ENCODE measurements at regions not wholly inside any gene's neighbourhood (a gene's known extent, or its start where the extent isn't known, plus 50 kb on each side); places are given as distances from the start of the nearest gene placed in this dataset.

DNA sequence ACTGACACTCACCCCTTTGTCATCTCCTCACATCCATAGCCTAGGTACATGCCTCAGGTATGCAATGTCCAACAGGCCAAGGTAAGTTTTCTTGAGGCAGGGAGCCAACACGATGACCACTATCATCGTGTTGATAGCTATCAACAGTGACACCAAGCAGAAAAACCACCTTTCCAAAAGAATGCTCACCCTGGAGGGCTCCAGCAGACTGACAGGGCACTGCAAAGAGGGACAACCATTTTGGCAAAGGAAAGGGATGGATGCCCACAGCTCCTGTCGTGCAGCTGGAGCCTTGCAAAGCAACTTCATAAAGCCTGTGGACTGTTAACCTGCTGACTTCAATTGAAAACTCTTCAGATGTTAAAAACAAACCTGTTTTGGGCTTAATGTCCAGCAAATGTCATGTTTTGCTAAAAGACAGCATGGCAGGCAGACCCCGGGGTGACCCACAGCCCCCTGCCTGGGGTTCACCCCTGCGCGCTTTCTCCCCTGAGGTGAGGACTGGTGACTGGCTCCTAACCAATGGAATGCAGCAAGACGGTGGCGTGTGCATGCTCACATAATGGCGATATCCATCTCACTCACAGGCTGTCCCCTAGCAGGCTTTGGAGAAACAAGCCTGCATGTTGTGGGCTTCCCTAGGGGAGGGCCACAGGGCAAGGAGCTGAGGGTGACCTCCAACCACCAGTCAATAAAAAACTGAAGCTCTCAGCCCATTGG is 293.8 kb downstream of the TCERG1L start:
- Histone ChIP-seq H3K27me3 (ENCODE audit: control insufficient read depth, insufficient read depth, low read length) (peaks cover 10% of the 10 kb centered on the region), H3K36me3 (ENCODE audit: control insufficient read depth, insufficient read depth, low read length) (no peaks in the 10 kb centered on the region), H3K9me3 (ENCODE audit: control insufficient read depth, insufficient read depth, low read depth, low read length) (no peaks in the 10 kb centered on the region), H3K27ac (ENCODE audit: low read length) (no peak overlapping the region), H3K4me1 (ENCODE audit: control insufficient read depth, insufficient read depth, low read length) (no peaks in the 10 kb centered on the region), H3K4me3 (ENCODE audit: low read depth in 2 of 2, low read length in 2 of 2) (no peak overlapping the region)
- ATAC-seq = no peak
- in situ Hi-C loops (cut with HindIII; ENCODE audit: low pct_unique_long_range_greater_than_20kb, low sequenced_read_pairs) = no loop called here
- no TSS peak for BruUV-seq (replicated peaks)
- ChIA-PET CTCF (no interaction called here), POLR2A (no interaction called here)
- no peak for DNase-seq (ENCODE audit: low read depth, low spot score)
- intact Hi-C loops (cut with micrococcal nuclease; ENCODE audit: unreplicated experiment) = no loop called here
- TF ChIP-seq, protein P1, sequence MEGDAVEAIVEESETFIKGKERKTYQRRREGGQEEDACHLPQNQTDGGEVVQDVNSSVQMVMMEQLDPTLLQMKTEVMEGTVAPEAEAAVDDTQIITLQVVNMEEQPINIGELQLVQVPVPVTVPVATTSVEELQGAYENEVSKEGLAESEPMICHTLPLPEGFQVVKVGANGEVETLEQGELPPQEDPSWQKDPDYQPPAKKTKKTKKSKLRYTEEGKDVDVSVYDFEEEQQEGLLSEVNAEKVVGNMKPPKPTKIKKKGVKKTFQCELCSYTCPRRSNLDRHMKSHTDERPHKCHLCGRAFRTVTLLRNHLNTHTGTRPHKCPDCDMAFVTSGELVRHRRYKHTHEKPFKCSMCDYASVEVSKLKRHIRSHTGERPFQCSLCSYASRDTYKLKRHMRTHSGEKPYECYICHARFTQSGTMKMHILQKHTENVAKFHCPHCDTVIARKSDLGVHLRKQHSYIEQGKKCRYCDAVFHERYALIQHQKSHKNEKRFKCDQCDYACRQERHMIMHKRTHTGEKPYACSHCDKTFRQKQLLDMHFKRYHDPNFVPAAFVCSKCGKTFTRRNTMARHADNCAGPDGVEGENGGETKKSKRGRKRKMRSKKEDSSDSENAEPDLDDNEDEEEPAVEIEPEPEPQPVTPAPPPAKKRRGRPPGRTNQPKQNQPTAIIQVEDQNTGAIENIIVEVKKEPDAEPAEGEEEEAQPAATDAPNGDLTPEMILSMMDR (IDR thresholded peaks at IDR 0.05) = no peak
- TF ChIP-seq TCF7L2 (IDR thresholded peaks at IDR 0.05; ENCODE audit: low read depth, low read length) (no peak), POLR2AphosphoS5 (IDR thresholded peaks at IDR 0.05; ENCODE audit: low read depth, low read length) (no peak), SIN3A (IDR thresholded peaks at IDR 0.05; ENCODE audit: borderline replicate concordance, insufficient read depth, low read depth, low read length) (no peak)
- TF ChIP-seq, protein P2, sequence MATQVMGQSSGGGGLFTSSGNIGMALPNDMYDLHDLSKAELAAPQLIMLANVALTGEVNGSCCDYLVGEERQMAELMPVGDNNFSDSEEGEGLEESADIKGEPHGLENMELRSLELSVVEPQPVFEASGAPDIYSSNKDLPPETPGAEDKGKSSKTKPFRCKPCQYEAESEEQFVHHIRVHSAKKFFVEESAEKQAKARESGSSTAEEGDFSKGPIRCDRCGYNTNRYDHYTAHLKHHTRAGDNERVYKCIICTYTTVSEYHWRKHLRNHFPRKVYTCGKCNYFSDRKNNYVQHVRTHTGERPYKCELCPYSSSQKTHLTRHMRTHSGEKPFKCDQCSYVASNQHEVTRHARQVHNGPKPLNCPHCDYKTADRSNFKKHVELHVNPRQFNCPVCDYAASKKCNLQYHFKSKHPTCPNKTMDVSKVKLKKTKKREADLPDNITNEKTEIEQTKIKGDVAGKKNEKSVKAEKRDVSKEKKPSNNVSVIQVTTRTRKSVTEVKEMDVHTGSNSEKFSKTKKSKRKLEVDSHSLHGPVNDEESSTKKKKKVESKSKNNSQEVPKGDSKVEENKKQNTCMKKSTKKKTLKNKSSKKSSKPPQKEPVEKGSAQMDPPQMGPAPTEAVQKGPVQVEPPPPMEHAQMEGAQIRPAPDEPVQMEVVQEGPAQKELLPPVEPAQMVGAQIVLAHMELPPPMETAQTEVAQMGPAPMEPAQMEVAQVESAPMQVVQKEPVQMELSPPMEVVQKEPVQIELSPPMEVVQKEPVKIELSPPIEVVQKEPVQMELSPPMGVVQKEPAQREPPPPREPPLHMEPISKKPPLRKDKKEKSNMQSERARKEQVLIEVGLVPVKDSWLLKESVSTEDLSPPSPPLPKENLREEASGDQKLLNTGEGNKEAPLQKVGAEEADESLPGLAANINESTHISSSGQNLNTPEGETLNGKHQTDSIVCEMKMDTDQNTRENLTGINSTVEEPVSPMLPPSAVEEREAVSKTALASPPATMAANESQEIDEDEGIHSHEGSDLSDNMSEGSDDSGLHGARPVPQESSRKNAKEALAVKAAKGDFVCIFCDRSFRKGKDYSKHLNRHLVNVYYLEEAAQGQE (IDR thresholded peaks at IDR 0.05; ENCODE audit: insufficient read depth in 1 of 2, low read depth in 2 of 2, low read length in 1 of 2) = no peak

DNA sequence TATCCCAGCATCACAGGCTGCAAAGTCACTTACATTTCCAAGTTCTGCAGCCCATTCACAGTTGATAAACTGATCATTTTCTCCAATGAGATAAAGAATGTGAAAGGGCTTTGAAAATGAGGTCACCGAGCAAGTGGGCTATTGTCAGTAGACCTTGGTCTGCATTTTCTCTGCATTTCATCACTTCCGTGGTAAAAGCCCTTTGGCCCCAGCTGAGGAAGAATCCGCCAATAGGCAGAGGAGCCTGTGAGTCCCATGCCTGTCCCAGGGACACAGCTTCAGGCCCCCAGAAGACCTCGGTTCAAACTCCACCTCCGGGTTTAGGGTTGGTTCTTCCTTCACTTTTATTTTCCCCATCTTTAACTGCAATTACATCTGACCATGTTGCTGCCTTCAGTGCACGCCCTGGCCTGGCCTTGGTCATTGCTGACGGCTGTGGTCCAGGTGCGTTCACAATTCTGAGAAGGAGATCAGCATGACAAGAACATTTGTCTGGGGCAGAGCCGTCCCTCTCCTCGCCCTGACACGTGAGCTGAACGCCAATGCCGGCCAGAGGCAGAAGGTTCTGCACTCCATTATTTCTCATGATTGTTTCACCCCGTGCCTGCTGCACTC is 292.5 kb downstream of the TCERG1L start:
- Histone ChIP-seq H3K4me3 (ENCODE audit: low read depth in 2 of 2, low read length in 2 of 2) (no peak overlapping the region), H3K4me1 (ENCODE audit: control insufficient read depth, insufficient read depth, low read length) (no peaks in the 10 kb centered on the region), H3K27ac (ENCODE audit: low read length) (no peak overlapping the region), H3K36me3 (ENCODE audit: control insufficient read depth, insufficient read depth, low read length) (no peaks in the 10 kb centered on the region), H3K27me3 (ENCODE audit: control insufficient read depth, insufficient read depth, low read length) (peaks cover 10% of the 10 kb centered on the region), H3K9me3 (ENCODE audit: control insufficient read depth, insufficient read depth, low read depth, low read length) (no peaks in the 10 kb centered on the region)
- no peak for TF ChIP-seq TCF7L2 (IDR thresholded peaks at IDR 0.05; ENCODE audit: low read depth, low read length)
- TF ChIP-seq SIN3A (IDR thresholded peaks at IDR 0.05; ENCODE audit: borderline replicate concordance, insufficient read depth, low read depth, low read length) = no peak
- TF ChIP-seq, protein P2 (IDR thresholded peaks at IDR 0.05; ENCODE audit: insufficient read depth in 1 of 2, low read depth in 2 of 2, low read length in 1 of 2) = no peak
- TF ChIP-seq, protein P1 (IDR thresholded peaks at IDR 0.05) = no peak
- no peak for TF ChIP-seq POLR2AphosphoS5 (IDR thresholded peaks at IDR 0.05; ENCODE audit: low read depth, low read length)
- in situ Hi-C loops (cut with HindIII; ENCODE audit: low pct_unique_long_range_greater_than_20kb, low sequenced_read_pairs) = no loop called here
- POLR2A ChIA-PET = no interaction called here
- no peak for ATAC-seq
- CTCF ChIA-PET = no interaction called here
- no peak for DNase-seq (ENCODE audit: low read depth, low spot score)
- no TSS peak for BruUV-seq (replicated peaks)
- intact Hi-C loops (cut with micrococcal nuclease; ENCODE audit: unreplicated experiment) = no loop called here
